T-helper 2 cell treated with Interferon-gamma antibody and Interleukin-4, amounts not matched to agents 100 ng/mL and 5 ng/mL, for 36 hours (primary cell): ENCODE measurements at regions not wholly inside any gene's neighbourhood (a gene's known extent, or its start where the extent isn't known, plus 50 kb on each side); places are given as distances from the start of the nearest gene placed in this dataset.

Experiments used
- intact Hi-C: fragments of 100-400 bp; cut with micrococcal nuclease; formaldehyde crosslinking; loops from one replicate; pipeline ENCODE4 v1.15.1; 2023

DNA sequence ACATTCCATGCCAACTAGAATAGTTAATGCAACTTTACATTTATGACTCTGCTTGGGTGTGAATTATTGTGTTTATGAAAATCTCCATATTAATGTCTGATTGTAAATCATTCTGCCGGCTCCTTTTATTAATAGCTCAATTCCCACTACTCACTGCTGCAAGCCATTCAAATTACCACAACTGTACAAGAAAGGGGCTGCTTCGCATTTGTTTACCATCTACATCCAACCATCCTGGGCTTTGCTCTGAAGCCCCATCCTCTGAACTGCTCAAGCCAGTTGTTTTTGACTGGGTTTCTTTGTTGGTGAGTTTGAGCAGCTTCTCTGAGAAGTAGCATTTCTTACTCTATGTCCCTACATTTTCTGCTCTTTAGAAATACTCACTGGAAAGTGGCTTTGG, 451.6 kb upstream of the CADM1 start:
- intact Hi-C loops = no loop called here

GRCh38 chr11:115950660-115951059, 446.4 kb upstream of the CADM1 start:
- intact Hi-C loops = no loop called here

DNA sequence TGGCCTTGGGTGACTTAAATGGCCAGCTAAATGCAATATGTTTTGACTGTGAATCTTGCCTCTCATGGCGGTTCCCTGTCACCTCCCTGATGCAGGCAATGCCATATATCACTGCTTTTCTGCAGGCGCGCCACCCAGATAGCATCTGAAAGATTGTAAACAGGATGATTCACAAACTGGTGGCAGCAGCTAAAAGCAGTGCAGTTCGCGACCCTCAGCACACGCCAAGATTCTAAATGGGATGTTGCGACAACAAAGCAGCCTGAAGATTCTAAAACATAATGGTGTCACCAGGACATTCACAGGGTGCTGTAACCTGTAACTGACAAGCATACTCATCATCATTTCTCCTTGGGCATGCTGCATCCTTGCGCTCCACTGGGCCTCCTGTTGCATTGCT, 440.4 kb upstream of the CADM1 start:
- intact Hi-C loops = no loop called here

DNA sequence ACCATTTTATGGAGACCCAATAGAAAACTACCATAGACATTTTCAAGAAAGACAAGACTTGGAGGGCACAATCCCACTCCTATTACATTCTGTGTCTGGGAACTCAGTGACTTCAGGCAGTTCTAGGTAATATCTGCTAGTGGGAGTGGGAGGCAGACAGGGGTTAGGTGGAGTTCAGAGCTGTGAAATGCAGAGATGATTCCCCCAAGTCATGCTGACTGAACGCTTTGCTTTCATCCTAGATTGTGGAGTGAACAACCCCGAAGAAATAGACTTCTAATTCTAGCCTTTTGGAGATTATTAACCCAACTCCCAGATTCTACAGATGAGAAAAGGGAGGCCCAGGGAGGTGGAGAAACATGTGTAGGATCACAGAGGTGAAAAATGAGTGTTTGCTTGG, 437.8 kb upstream of the CADM1 start:
- intact Hi-C loops = no loop called here

- intact Hi-C loops = no loop called here
These were observed 437.3 kb upstream of the CADM1 start for GRCh38 chr11:115941481-115941993.

DNA sequence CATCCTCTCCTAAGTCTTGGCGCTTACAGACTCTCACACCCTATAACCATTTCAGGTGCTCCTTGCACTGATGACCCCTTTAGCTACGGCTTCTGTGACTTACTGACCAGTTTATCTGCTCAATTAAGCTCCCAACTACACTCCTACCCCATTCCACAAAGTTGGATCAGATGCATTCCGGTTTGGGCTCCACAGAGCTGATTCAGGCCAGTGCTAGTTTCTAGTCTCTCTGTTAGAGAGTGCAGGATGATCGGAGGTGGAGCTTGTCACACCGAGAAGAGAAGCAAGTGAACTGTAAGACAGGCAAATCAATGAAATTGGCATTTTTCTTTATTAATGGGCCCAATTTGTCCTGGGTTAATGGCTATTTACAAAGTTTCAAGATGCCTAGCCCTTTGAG, 436.8 kb upstream of the CADM1 start:
- intact Hi-C loops = no loop called here

- intact Hi-C loops = no loop called here
These were observed 435.7 kb upstream of the CADM1 start for GRCh38 chr11:115939731-115940421.

DNA sequence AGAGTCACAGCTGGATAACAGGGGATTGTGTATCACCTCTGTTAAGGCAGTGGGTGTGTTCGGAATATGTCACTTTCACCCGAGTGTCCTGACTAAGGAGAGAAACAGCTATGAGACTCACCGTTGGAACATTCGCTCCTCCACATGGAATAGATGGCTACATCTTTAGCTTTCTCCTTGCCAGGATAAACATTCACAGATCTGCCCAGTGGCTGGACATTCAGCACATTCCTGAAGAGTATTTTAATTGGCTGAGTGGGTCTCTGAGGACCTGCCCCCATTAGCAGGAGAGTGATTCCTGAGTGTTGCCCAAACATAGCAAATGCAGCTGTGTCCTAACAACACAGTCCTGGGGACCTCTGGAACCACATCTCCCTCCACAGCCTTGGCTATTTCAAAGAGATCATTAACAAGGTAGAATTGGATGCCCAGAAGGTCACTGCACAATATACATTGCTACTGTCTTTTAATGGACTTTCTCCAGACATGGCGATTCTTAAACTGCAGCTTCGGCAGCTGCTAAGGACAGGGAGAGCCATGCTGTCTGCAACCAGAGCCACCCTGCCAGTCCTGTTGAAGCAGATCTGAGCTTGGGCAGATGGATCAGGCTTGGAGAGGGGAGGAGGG, 435.0 kb upstream of the CADM1 start:
- intact Hi-C loops = no loop called here

DNA sequence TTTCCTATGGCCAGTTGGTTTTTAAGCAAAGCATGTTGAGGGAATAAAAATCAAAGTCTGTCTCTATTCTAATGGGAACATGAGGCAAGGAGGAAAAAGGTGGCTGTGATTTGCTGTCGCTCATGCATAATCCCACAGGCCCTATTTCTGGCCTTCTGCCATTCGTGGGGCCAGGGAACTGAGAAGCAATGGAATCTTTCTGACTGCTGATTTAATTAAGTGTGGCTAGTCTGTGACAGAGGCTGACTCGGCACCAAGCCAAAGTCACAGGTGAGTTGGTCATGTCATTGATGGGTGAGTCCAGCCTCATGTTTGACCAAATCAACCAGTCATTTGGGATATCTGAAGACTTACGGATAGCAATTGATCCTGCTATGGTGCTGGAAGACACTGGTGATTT, 429.3 kb upstream of the CADM1 start:
- intact Hi-C loops = no loop called here

- intact Hi-C loops = no loop called here
These were observed 427.4 kb upstream of the CADM1 start for GRCh38 chr11:115931548-115932083.

GRCh38 chr11:115930886-115931547, 426.8 kb upstream of the CADM1 start:
- intact Hi-C loops = no loop called here

GRCh38 chr11:115930291-115930690, 426.1 kb upstream of the CADM1 start:
- intact Hi-C loops = no loop called here

GRCh38 chr11:115929618-115930129, 425.5 kb upstream of the CADM1 start:
- intact Hi-C loops = no loop called here

GRCh38 chr11:115928811-115929210, 424.6 kb upstream of the CADM1 start:
- intact Hi-C loops = no loop called here

GRCh38 chr11:115927823-115928329, 423.7 kb upstream of the CADM1 start:
- intact Hi-C loops = no loop called here

DNA sequence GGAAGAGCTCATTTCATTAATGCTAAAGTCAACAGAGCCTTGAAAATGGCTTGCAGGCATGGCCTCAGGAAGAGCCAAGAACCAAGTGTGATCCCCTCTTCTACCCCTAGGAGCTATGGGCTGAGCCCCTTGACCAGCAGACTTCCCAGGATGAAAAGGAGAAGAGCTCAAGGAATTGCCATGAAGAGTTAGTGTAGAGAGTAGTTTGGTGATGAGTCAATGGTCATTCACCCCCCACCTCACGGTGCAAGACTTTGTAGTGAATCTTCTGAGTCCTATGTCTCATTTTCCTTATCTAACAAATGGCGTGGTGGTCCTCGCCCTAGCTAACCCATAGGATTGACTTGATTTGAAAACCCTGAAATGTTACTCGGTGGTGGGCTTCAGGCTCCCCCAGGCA, 422.4 kb upstream of the CADM1 start:
- intact Hi-C loops = no loop called here

DNA sequence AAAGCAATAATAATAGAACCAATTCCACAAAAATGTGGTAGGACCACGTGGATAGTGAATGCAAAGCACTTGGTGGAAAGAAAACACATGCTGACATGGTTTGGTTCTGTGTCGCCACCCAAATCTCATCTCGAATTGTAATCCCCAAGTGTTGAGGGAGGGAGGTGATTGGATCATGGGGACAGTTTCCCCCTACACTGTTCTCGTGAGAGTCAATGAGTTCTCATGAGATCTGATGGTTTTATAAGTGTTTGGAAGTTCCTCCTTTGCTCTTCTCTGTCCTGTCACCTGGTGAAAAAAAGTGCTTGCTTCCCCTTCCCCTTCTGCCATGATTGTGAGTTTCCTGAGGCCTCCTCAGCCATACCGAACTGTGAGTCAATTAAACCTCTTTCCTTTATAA, 421.9 kb upstream of the CADM1 start:
- intact Hi-C loops = no loop called here

GRCh38 chr11:115925568-115926090, 421.4 kb upstream of the CADM1 start:
- intact Hi-C loops = no loop called here

GRCh38 chr11:115924744-115925567, 420.7 kb upstream of the CADM1 start:
- intact Hi-C loops = no loop called here

DNA sequence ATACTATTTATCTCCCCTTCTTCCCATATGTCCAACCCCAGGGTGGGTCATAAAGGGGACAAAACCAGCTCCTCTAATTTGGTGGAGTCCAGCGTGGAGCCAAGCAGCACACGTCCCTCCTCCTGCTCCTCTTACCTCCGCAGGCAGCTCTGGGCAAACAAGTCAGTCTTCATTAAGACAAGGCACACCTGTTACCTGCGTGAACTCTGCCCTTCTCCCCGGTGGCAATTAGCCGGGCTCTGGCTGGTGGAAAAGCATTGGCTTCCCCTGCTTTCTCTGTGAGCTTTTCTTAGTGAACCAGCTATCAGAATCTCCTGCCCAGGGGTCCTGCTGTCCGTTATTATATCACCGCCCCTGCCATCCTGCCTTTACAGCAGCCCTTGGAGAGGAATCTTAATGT, 418.7 kb upstream of the CADM1 start:
- intact Hi-C loops = no loop called here

GRCh38 chr11:115921986-115922385, 417.8 kb upstream of the CADM1 start:
- intact Hi-C loops = no loop called here
